GM12801 (cell line): ENCODE measurements at regions not wholly inside any gene's neighbourhood (a gene's known extent, or its start where the extent isn't known, plus 50 kb on each side); places are given as distances from the start of the nearest gene placed in this dataset.

Source experiments
- TF ChIP-seq, protein P1 (sequence below): IDR thresholded peaks from one replicate; pipeline ENCODE4 v1.5.1; 2011; ENCODE audit warnings: control low read depth; ENCODE audit not compliant: insufficient read length; ENCODE audit errors: extremely low read depth

DNA sequence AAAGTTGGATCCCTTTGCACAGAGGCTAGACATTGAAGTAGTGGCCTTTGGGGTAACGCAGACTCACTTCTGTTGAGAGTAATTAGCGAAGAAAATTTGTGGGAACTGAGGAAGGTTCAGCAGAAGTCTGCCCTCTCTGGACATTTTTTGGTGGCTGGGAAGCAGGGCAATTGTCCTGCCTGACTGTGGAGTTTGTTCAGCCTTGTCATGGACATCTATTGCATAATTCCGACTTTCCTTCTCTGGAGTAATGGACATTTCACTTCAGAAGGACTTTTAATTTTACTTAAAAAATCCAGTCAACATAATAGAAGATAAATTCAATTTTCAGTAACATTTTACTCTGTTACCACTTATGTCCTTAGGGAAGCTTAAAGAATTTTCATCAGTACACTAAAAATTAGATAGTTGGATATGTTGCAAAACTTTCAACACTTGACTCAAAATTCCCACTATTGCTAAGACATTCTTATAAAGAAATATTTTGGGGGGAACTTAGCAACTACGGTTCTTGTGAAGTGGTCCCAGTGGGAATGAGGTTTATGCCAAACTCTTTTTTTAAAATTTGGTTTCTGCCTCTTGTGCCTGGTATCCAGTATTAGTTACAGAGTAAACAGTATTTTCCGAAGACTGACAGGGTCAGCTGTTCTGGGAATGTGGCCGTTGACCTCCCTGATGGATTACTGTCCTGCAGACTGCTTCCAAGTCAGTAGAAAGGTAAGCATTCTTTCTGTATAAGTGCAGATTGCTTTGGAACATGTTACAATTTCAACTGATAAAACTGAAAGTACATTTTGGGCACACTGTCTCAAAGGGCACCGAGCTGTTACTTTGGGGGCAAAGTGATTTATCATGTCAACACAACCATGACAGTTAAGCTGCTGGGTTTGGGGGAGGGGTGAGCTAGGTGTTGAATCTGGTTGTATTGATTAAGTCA lies 100.6 kb upstream of the MLIP start:
- TF ChIP-seq, protein P1, sequence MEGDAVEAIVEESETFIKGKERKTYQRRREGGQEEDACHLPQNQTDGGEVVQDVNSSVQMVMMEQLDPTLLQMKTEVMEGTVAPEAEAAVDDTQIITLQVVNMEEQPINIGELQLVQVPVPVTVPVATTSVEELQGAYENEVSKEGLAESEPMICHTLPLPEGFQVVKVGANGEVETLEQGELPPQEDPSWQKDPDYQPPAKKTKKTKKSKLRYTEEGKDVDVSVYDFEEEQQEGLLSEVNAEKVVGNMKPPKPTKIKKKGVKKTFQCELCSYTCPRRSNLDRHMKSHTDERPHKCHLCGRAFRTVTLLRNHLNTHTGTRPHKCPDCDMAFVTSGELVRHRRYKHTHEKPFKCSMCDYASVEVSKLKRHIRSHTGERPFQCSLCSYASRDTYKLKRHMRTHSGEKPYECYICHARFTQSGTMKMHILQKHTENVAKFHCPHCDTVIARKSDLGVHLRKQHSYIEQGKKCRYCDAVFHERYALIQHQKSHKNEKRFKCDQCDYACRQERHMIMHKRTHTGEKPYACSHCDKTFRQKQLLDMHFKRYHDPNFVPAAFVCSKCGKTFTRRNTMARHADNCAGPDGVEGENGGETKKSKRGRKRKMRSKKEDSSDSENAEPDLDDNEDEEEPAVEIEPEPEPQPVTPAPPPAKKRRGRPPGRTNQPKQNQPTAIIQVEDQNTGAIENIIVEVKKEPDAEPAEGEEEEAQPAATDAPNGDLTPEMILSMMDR, result no peak

GRCh38 chr6:54011277-54011648 lies 100.0 kb upstream of the MLIP start:
- TF ChIP-seq, protein P1, result no peak

GRCh38 chr6:54013966-54014365 lies 97.3 kb upstream of the MLIP start:
- TF ChIP-seq, protein P1, result no peak

DNA sequence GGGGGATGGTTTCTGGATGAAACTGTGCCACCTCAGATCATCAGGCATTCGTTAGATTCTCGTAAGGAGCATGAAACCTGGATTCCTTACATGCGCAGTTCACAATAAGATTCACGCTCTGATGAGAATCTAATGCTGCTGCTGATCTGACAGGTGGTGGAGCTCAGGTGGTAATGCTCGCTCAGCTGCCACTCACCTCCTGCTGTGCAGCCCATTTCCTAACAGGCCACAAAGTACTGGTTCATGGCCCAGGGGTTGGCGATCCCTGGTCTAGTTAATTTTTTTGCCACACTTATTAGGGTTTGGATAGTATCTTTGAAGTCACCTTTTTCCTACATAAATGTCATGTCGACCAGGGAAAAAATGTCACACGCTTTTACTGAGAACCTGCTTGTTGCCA lies 96.8 kb upstream of the MLIP start:
- TF ChIP-seq, protein P1, result no peak

- TF ChIP-seq, protein P1, result no peak
Observed at GRCh38 chr6:54017877-54018276, 93.4 kb upstream of the MLIP start.

DNA sequence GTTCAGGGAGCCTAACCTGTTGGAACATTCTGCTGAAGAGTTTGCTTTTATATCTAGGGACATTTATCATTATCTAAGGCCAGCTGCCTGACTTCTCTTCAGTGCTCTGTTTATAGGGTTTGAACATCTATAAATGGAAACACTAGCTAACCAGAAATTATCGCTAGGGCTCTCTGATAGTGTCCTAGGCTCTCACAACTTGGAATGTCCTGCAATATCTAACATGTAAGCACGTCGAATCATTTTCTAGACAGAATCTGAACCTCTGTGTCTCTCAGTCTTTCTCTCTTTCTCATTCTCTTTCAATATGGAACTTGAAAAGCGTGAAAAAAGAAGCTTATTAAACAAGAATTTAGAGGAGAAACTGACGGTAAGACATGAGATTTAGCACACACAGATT lies 92.5 kb upstream of the MLIP start:
- TF ChIP-seq, protein P1, result no peak

DNA sequence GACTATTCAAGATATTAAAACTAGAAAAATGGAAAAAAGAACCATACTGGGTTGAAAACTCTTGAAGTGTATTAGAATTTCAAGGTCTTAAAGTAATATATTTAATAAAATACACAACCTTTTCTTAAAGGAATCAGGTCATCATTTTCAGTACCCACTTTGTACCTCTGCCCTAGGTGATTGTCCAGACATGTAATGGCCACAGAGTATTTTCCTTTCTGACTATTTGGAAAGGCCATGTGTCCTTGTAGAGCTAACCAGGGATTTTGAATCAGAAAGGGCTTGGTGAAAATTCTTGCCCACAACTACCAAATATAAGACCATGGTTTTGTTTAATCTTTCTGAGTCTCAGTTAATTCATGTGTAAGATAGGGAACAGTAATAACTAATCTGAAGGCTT lies 91.4 kb upstream of the MLIP start:
- TF ChIP-seq, protein P1, result no peak
